ENCODE measurements at regions not wholly inside any gene's neighbourhood (a gene's known extent, or its start where the extent isn't known, plus 50 kb on each side); places are given as distances from the start of the nearest gene placed in this dataset.

DNA sequence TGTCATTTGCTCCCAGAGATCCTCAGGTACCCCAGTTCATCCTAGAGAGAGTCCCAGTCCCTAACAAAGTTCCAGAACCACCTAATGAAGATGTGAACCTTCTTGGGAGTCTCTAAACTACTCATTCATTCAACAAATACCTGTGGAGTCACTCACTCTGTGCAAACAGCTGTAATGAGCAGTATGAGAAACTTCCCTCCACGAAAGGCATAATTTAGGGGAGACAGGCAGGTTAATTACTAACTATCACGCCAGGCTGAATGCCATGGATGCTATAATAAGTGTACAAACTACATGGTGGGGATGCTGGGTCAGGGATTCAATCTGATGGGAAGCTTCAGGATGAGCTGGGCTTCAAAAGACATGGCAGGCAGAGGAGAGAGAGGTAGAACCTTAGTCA is 70.1 kb upstream of the AFDN start:
- no peak for DNase-seq (ENCODE audit: low spot score in 2 of 2, unreplicated experiment in 2 of 2)
- no peak for TF ChIP-seq CTCF (IDR thresholded peaks at IDR 0.05; ENCODE audit: unreplicated experiment)
- no peak overlapping the region for H3K27ac Mint-ChIP-seq
- peaks cover 5% of the 10 kb centered on the region for H3K9me3 Mint-ChIP-seq
- no peak overlapping the region for H3K4me3 Mint-ChIP-seq
- H3K36me3 Mint-ChIP-seq, result no peaks in the 10 kb centered on the region
- no peaks in the 10 kb centered on the region for H3K4me1 Mint-ChIP-seq
- peaks cover 7% of the 10 kb centered on the region for H3K27me3 Mint-ChIP-seq (ENCODE audit: low read depth)

- Mint-ChIP-seq H3K27me3 (ENCODE audit: low read depth) (peaks cover 7% of the 10 kb centered on the region), H3K4me3 (no peak overlapping the region), H3K4me1 (peaks cover 2% of the 10 kb centered on the region), H3K9me3 (peaks cover 5% of the 10 kb centered on the region), H3K27ac (no peak overlapping the region), H3K36me3 (no peaks in the 10 kb centered on the region)
- no peak for TF ChIP-seq CTCF (IDR thresholded peaks at IDR 0.05; ENCODE audit: unreplicated experiment)
- no peak for DNase-seq (ENCODE audit: low spot score in 2 of 2, unreplicated experiment in 2 of 2)
Observed at GRCh38 chr6:167757249-167757648, 69.5 kb upstream of the AFDN start.

GRCh38 chr6:167757821-167758220 is 68.9 kb upstream of the AFDN start:
- peaks cover 7% of the 10 kb centered on the region for H3K27me3 Mint-ChIP-seq (ENCODE audit: low read depth)
- H3K9me3 Mint-ChIP-seq, result peaks cover 5% of the 10 kb centered on the region
- no peak for TF ChIP-seq CTCF (IDR thresholded peaks at IDR 0.05; ENCODE audit: unreplicated experiment)
- no peak for DNase-seq (ENCODE audit: low spot score in 2 of 2, unreplicated experiment in 2 of 2)
- H3K4me3 Mint-ChIP-seq, result no peak overlapping the region
- H3K27ac Mint-ChIP-seq, result no peak overlapping the region
- peaks cover 2% of the 10 kb centered on the region for H3K4me1 Mint-ChIP-seq
- no peaks in the 10 kb centered on the region for H3K36me3 Mint-ChIP-seq

DNA sequence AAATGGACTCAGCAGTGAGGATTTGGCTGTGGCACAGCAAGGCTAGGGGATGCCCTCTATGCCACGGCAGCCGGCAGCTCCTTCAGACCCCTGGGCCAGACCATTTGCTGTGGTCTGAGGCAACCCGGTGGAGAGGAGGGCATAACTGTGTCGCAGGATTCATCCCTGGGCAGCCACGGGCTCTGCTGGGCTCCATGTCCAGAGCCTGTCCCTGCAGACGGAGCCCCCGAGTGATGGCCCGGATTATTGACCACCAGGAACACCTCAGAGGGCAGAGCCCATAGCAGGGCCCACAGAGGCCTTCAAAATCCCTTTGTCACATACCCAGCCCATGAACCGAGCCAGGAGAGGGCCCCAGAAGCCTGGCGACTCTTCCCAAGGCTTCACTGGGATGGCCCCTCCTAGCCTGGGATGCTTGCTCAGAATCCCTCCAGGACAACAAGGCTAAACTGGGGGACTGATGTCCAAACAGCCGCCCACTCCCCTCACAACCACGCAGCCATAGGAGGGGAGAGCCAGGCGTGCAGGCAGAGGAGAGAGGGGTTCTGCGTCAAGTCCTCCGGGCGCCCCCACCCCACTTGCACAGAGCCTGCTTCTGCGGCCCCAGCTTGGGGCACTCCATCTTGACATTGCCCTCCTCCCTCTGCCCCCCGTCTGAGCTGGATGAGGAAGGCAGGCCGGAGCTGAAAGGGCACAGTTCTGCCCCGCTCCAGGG is 68.2 kb upstream of the AFDN start:
- no peak overlapping the region for H3K4me3 Mint-ChIP-seq
- no peak overlapping the region for H3K27ac Mint-ChIP-seq
- H3K9me3 Mint-ChIP-seq, result peaks cover 5% of the 10 kb centered on the region
- DNase-seq (ENCODE audit: low spot score in 2 of 2, unreplicated experiment in 2 of 2), result no peak
- H3K4me1 Mint-ChIP-seq, result peaks cover 2% of the 10 kb centered on the region
- H3K27me3 Mint-ChIP-seq (ENCODE audit: low read depth), result peaks cover 7% of the 10 kb centered on the region
- TF ChIP-seq CTCF (IDR thresholded peaks at IDR 0.05; ENCODE audit: unreplicated experiment), result no peak
- H3K36me3 Mint-ChIP-seq, result no peaks in the 10 kb centered on the region

GRCh38 chr6:167759206-167759605 is 67.5 kb upstream of the AFDN start:
- H3K4me3 Mint-ChIP-seq, result no peak overlapping the region
- H3K27ac Mint-ChIP-seq, result no peak overlapping the region
- no peak for TF ChIP-seq CTCF (IDR thresholded peaks at IDR 0.05; ENCODE audit: unreplicated experiment)

More at GRCh38 chr6:167759206-167759605, 67.5 kb upstream of the AFDN start:
- H3K9me3 Mint-ChIP-seq, result no peaks in the 10 kb centered on the region
- H3K4me1 Mint-ChIP-seq, result peaks cover 2% of the 10 kb centered on the region
- H3K36me3 Mint-ChIP-seq, result no peaks in the 10 kb centered on the region
- peaks cover 7% of the 10 kb centered on the region for H3K27me3 Mint-ChIP-seq (ENCODE audit: low read depth)
- no peak for DNase-seq (ENCODE audit: low spot score in 2 of 2, unreplicated experiment in 2 of 2)
